ENCODE measurements at regions not wholly inside any gene's neighbourhood (a gene's known extent, or its start where the extent isn't known, plus 50 kb on each side); places are given as distances from the start of the nearest gene placed in this dataset.

DNA sequence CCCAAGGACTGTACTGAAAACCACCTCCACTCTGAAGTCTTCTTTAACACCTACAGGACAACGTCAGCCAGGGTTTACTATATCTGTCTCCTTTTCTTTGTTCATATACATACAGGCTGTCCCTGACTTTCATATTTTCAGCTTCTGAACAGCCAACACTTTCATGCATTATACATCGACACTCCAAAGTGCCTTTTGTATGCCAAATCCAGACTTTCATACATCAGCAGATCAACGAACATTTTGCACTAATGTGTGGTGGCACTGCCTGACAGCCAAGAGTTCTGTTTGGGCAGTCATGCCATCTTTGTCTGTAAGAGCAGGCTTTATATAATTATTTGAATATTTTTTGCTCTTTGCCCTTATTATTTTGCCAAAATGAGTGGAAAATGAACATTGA is 487.4 kb downstream of the CETN3 start:
- intact Hi-C loops (cut with micrococcal nuclease) (no loop called here), dilution Hi-C loops (cut with MboI; ENCODE audit: extremely low pct_ligation_motif_present, low sequenced_read_pairs) (no loop called here)
- ChIA-PET CTCF (no interaction called here), POLR2A (interaction anchor here (0.6 kb wide), 1 partner anchor 937 kb away, joined by 3 read pairs; no protein-coding TSS in a partner anchor)
- H3K79me2 ChIP-seq (ENCODE audit: control insufficient read depth, insufficient read depth, low read length): no peaks in the 10 kb centered on the region
- DNase-seq (ENCODE audit: low read depth, low spot score) (no peak), FAIRE-seq (no peak)
- BruUV-seq (replicated peaks): no TSS peak
- H3K9ac ChIP-seq (replicated peaks; ENCODE audit: extremely low read depth, insufficient read depth, low read length): no peak overlapping the region
- H3K36me3 ChIP-seq (ENCODE audit: control insufficient read depth in 2 of 2, extremely low read depth in 1 of 2, insufficient read depth in 2 of 2, low read length in 2 of 2): no peaks in the 10 kb centered on the region
- no peak overlapping the region for H2AFZ ChIP-seq (ENCODE audit: low read depth, low read length)
- H3K27ac ChIP-seq (ENCODE audit: insufficient read depth, low read depth, low read length): no peak overlapping the region
- no peaks in the 10 kb centered on the region for H3K9me1 ChIP-seq (replicated peaks; ENCODE audit: control insufficient read depth, extremely low read depth, insufficient read depth, low read length)
- H3K27me3 ChIP-seq (ENCODE audit: control insufficient read depth in 2 of 2, insufficient read depth in 2 of 2, low read length in 2 of 2): no peaks in the 10 kb centered on the region
- no peaks in the 10 kb centered on the region for H4K20me1 ChIP-seq (replicated peaks; ENCODE audit: control insufficient read depth, extremely low read depth, insufficient read depth, low read length)
- no peaks in the 10 kb centered on the region for H3K4me1 ChIP-seq (ENCODE audit: control insufficient read depth, extremely low read depth, insufficient read depth, low read length)
- no peaks in the 10 kb centered on the region for H3K9me3 ChIP-seq (replicated peaks; ENCODE audit: control insufficient read depth, insufficient read depth, low read length)
- no peak overlapping the region for H3K4me2 ChIP-seq (ENCODE audit: insufficient read depth, low read length)
- no peak for TF ChIP-seq CTCF (IDR thresholded peaks at IDR 0.05; ENCODE audit: extremely low read depth in 1 of 2, insufficient read depth in 1 of 2, low read depth in 1 of 2, low read length in 2 of 2)
- no peak for TF ChIP-seq GATA2 (IDR thresholded peaks at IDR 0.05; ENCODE audit: insufficient read depth, insufficient read length, low read depth, low read length)
- TF ChIP-seq, protein P1, sequence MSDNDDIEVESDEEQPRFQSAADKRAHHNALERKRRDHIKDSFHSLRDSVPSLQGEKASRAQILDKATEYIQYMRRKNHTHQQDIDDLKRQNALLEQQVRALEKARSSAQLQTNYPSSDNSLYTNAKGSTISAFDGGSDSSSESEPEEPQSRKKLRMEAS (IDR thresholded peaks at IDR 0.05; ENCODE audit: insufficient read depth, insufficient read length): no peak
- no peak for TF ChIP-seq EZH2 (IDR thresholded peaks at IDR 0.05; ENCODE audit: borderline replicate concordance, low read depth, low read length, severe bottlenecking)
- no peak for TF ChIP-seq POLR2A (IDR thresholded peaks at IDR 0.05; ENCODE audit: low read depth, low read length)
- TF ChIP-seq MYC (IDR thresholded peaks at IDR 0.05; ENCODE audit: low read depth, low read length): no peak
- no peak for TF ChIP-seq POLR2AphosphoS5 (IDR thresholded peaks at IDR 0.05; ENCODE audit: insufficient read depth, low read depth, low read length)
- no peak for TF ChIP-seq FOS (IDR thresholded peaks at IDR 0.05; ENCODE audit: borderline replicate concordance, insufficient read depth, low read length)
- H3K4me3 ChIP-seq (replicated peaks in 1 of 3; ENCODE audit: insufficient read depth in 1 of 3, low read depth in 1 of 3, low read length in 3 of 3): no peak overlapping the region

Data from endothelial cell of umbilical vein (primary cell).